Left lung (tissue), 4 donors: ENCODE measurements at regions not wholly inside any gene's neighbourhood (a gene's known extent, or its start where the extent isn't known, plus 50 kb on each side); places are given as distances from the start of the nearest gene placed in this dataset.

ENCODE experiments used
- ATAC-seq: fragments of 200-7000 bp; cut with Tn5 transposase; one replicate; pipeline ENCODE4 v1.9.1; 2020; ENCODE audit warnings: moderate library complexity
- DNase-seq, 4 donors: peaks; one replicate each; pipeline ENCODE4 v3.0.0-alpha.2; 2013 to 2020
- H3K27ac ChIP-seq, 2 donors: fragments of 200-600 bp; sonication (generic) in 1 of 2; one replicate each; pipeline versions ENCODE4 v1.5.0 to v1.8.0; 2020 to 2021
- H3K27me3 ChIP-seq, 2 donors: fragments of 200-600 bp; sonication (generic) in 1 of 2; one replicate each; pipeline versions ENCODE4 v1.5.0 to v1.8.0; 2020 to 2021
- H3K36me3 ChIP-seq, 2 donors: fragments of 200-600 bp; sonication (generic) in 1 of 2; one replicate each; pipeline versions ENCODE4 v1.5.0 to v1.8.0; 2020 to 2021
- H3K4me1 ChIP-seq, 2 donors: fragments of 200-600 bp; one replicate each; pipeline ENCODE4 v1.8.0; 2021
- H3K4me3 ChIP-seq, 2 donors: fragments of 200-600 bp; sonication (generic) in 1 of 2; one replicate each; pipeline versions ENCODE4 v1.5.0 to v1.8.0; 2020 to 2021; ENCODE audit warnings: mild to moderate bottlenecking in 1 of 2
- H3K9me3 ChIP-seq, 2 donors: fragments of 200-600 bp; sonication (generic) in 1 of 2; one replicate each; pipeline versions ENCODE4 v1.5.0 to v1.8.0; 2020 to 2021
- intact Hi-C, 2 donors: fragments of 100-400 bp; cut with DNase I; formaldehyde crosslinking; loops; one replicate each; pipeline versions ENCODE4 v1.11.2 to v1.14.2; 2022
- TF ChIP-seq, protein P1 (sequence below), 2 donors: fragments of 200-600 bp; sonication (generic) in 1 of 2; IDR thresholded peaks; one replicate each; pipeline versions ENCODE4 v1.5.0 to v1.8.0; 2021; ENCODE audit warnings: antibody characterized with exemption in 2 of 2
- donor health status: DM: no; HTN: yes; CAD: no.
- donor health status: DM: no; HTN: no; CAD: no.

DNA sequence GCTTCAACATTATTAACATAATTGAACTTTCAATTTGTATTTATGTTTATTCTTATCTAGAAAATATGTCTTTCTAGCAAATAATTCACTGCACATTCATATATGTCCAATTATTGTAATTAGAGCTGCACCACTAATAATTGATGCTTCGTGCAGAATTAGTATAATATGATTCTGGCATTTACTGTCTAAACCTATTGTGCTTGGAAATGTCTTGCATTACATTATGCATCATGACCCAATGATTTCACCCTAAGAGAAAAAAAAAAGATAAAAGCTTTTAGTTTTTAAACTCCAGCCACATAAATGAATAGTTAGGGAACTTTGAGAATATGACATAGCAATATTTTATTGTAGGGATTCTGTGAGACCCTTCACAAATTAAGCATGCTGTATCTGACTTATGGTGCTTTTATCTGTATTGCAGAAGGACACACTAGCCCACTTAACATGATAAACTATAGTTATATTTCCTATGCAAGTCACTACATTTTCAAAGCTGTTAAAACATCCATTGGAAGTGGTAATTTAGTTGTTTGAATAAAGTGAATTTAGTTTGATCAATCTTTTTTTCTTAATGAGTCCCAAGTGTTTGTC is 1609.1 kb downstream of the REEP3 start:
- intact Hi-C loops = no loop called here
- Histone ChIP-seq H3K36me3 (no peaks in the 10 kb centered on the region), H3K4me3 (no peak overlapping the region), H3K27ac (no peak overlapping the region), H3K9me3 (no peaks in the 10 kb centered on the region), H3K4me1 (no peaks in the 10 kb centered on the region), H3K27me3 (no peaks in the 10 kb centered on the region)
- TF ChIP-seq, protein P1, sequence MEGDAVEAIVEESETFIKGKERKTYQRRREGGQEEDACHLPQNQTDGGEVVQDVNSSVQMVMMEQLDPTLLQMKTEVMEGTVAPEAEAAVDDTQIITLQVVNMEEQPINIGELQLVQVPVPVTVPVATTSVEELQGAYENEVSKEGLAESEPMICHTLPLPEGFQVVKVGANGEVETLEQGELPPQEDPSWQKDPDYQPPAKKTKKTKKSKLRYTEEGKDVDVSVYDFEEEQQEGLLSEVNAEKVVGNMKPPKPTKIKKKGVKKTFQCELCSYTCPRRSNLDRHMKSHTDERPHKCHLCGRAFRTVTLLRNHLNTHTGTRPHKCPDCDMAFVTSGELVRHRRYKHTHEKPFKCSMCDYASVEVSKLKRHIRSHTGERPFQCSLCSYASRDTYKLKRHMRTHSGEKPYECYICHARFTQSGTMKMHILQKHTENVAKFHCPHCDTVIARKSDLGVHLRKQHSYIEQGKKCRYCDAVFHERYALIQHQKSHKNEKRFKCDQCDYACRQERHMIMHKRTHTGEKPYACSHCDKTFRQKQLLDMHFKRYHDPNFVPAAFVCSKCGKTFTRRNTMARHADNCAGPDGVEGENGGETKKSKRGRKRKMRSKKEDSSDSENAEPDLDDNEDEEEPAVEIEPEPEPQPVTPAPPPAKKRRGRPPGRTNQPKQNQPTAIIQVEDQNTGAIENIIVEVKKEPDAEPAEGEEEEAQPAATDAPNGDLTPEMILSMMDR (IDR thresholded peaks at IDR 0.05) = no peak
- DNase-seq (no peak), ATAC-seq (no peak)

DNA sequence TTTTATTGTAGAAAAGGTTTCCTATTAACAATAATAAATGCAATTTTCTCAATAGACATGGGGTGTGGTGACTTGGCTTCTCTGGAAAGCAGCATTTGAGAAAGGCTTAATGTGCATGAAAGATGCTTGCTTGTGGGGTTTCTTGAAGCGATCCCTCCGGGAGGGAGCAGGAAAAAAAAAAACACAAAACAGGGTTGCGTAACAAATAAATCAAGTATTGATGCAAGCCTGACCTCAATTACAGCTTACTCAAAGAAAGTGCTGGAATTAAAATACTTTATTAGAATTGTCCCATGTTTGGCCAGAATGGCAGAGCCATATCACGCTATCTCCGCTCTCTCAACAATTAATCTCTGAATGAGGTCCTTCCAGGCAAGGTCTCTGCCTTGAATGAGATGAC is 1612.5 kb downstream of the REEP3 start:
- Histone ChIP-seq H3K36me3 (no peaks in the 10 kb centered on the region), H3K4me1 (no peaks in the 10 kb centered on the region), H3K27ac (no peak overlapping the region), H3K9me3 (no peaks in the 10 kb centered on the region), H3K27me3 (no peaks in the 10 kb centered on the region), H3K4me3 (no peak overlapping the region)
- intact Hi-C loops = no loop called here
- TF ChIP-seq, protein P1 (IDR thresholded peaks at IDR 0.05) = no peak
- ATAC-seq = no peak
- no peak for DNase-seq

DNA sequence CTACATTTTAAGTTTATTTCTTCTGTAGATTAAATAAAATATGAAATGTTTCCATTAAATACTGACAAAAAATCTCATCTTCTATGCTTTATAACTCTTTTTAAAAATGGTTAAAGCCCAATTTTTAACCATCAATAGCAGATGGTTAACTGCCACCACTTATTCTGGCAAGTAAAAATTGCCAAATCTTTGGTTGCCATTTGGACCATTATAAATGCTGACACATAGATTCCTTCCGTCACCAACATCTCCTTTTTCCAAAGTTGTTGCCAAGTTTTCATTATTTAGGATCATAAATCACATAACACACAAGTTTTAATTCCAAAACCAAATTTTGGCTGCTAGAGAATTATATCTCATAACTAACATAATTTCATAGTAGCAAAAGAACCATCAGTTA is 1614.3 kb downstream of the REEP3 start:
- H3K4me1 ChIP-seq = no peaks in the 10 kb centered on the region
- ATAC-seq = no peak
- intact Hi-C loops = no loop called here
- no peak overlapping the region for H3K4me3 ChIP-seq
- no peaks in the 10 kb centered on the region for H3K27me3 ChIP-seq
- TF ChIP-seq, protein P1 (IDR thresholded peaks at IDR 0.05) = no peak
- DNase-seq = no peak
- H3K27ac ChIP-seq = no peak overlapping the region
- no peaks in the 10 kb centered on the region for H3K36me3 ChIP-seq
- H3K9me3 ChIP-seq = no peaks in the 10 kb centered on the region

DNA sequence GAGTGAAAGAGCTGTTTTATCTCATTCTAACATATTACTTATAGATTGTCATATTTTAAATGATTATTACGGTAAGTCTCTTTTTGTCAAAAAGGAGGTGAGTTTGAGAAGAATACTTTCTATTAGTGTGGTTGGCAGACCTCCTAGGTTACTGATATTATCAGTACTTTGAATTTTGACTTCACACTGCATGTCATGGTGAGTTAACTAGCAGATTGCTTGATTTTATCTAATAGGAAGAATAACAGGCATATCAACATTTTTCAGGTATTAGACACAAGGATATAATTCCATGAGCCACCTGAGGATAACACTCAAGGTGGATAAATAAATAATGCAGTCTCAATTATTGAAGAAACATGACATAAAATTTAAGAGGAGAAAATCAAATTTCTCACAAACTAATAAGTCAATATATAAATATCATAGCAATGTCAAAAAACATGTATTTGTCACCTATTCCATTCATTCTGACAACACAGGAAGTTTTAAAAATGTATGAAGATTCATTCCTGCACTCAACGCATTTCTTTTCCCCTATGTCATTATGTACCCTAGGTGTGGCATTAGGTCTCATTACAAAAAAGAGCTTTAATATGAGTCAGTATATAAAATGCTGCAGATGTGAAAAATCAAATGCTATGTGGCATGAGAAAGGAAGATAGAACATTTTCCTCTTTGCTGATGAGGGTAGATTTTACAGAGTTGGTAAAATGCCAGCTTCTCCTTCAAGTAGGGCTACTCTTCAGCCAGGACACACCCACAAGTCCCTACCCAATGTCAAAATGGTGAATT is 1621.6 kb downstream of the REEP3 start:
- Histone ChIP-seq H3K4me1 (no peaks in the 10 kb centered on the region), H3K27ac (no peak overlapping the region), H3K4me3 (no peak overlapping the region), H3K9me3 (no peaks in the 10 kb centered on the region), H3K36me3 (no peaks in the 10 kb centered on the region), H3K27me3 (no peaks in the 10 kb centered on the region)
- TF ChIP-seq, protein P1 (IDR thresholded peaks at IDR 0.05) = no peak
- intact Hi-C loops = no loop called here
- DNase-seq = no peak
- ATAC-seq = no peak

DNA sequence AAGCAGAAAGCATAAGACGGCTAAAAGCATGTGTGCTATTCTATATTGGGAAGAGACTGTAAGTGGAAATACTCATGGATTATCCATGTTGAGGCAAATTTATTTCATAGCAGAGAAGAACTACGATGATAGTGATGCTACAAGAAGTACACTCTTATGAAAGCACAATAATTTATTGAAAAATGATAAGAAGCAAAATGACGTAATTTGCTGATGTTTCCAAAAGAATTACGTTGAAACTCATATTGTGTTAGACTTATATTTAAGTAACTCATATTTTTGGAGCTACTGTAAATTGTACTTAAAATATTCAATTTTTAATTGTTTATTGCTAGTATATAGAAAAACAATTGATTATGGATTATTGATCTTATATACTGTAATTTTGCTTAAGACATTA is 1622.5 kb downstream of the REEP3 start:
- DNase-seq = no peak
- Histone ChIP-seq H3K27me3 (no peaks in the 10 kb centered on the region), H3K9me3 (no peaks in the 10 kb centered on the region), H3K4me1 (no peaks in the 10 kb centered on the region), H3K27ac (no peak overlapping the region), H3K4me3 (no peak overlapping the region), H3K36me3 (no peaks in the 10 kb centered on the region)
- intact Hi-C loops = no loop called here
- TF ChIP-seq, protein P1 (IDR thresholded peaks at IDR 0.05) = no peak
- no peak for ATAC-seq
